Tibial nerve (tissue), 4 donors: ENCODE measurements at regions not wholly inside any gene's neighbourhood (a gene's known extent, or its start where the extent isn't known, plus 50 kb on each side); places are given as distances from the start of the nearest gene placed in this dataset.

ENCODE experiments used
- DNase-seq, 2 donors: peaks; one replicate each; pipeline ENCODE4 v3.0.0-alpha.2; 2019; ENCODE audit warnings: low spot score in 2 of 2
- H3K27ac ChIP-seq, 4 donors: fragments of 200-600 bp; sonication (generic) in 3 of 4; one replicate each; pipeline ENCODE4 v1.5.1; 2017 to 2019; ENCODE audit warnings: mild to moderate bottlenecking in 1 of 4
- H3K27me3 ChIP-seq, 2 donors: fragments of 200-600 bp; sonication (generic) in 1 of 2; one replicate each; pipeline versions ENCODE4 v1.5.1 to v1.6.0; 2017 to 2019
- H3K36me3 ChIP-seq, 3 donors: fragments of 200-600 bp; sonication (generic); one replicate each; pipeline ENCODE4 v1.5.1; 2018 to 2019
- H3K4me1 ChIP-seq, 4 donors: fragments of 200-600 bp; sonication (generic) in 3 of 4; one replicate each; pipeline ENCODE4 v1.5.1; 2017 to 2019
- H3K4me3 ChIP-seq, 4 donors: fragments of 200-600 bp; sonication (generic) in 3 of 4; one replicate each; pipeline ENCODE4 v1.5.1; 2017 to 2019; ENCODE audit warnings: mild to moderate bottlenecking in 1 of 4, moderate library complexity in 1 of 4
- H3K9me3 ChIP-seq, 4 donors: fragments of 200-600 bp; sonication (generic) in 3 of 4; one replicate each; pipeline ENCODE4 v1.5.1; 2017 to 2019
- CTCF ChIP-seq, 5 experiments: fragments of 200-600 bp in 3 of 5; fragments of 450-650 bp in 2 of 5; sonication (generic) in 3 of 5; IDR thresholded peaks; one replicate each; pipeline ENCODE4 v1.5.1; 2016 to 2019; ENCODE audit warnings: antibody characterized with exemption in 5 of 5, mild to moderate bottlenecking in 3 of 5, moderate library complexity in 2 of 5
- EP300 ChIP-seq, 2 donors: sonication (generic); formaldehyde crosslinking; IDR thresholded peaks; one replicate each; pipeline ENCODE4 v1.6.1; 2017; ENCODE audit warnings: antibody characterized with exemption in 2 of 2, mild to moderate bottlenecking in 1 of 2
- POLR2A ChIP-seq, 2 donors: fragments of 450-650 bp; IDR thresholded peaks; one replicate each; pipeline ENCODE4 v1.6.1; 2017; ENCODE audit warnings: antibody characterized with exemption in 2 of 2, mild to moderate bottlenecking in 2 of 2, moderate library complexity in 2 of 2
- WGBS, 2 donors: methylation state at CpG; one replicate each; pipeline ENCODE4 v1.1.5; 2018; 5-methylcytosine and 5-hydroxymethylcytosine counted together

- Histone ChIP-seq H3K4me1 (no peaks in the 10 kb centered on the region), H3K4me3 (no peak overlapping the region), H3K27ac (no peak overlapping the region), H3K9me3 (no peaks in the 10 kb centered on the region), H3K27me3 (no peaks in the 10 kb centered on the region), H3K36me3 (no peaks in the 10 kb centered on the region)
- WGBS, 2 donors = 19 to 21% methylated on average over 3 of the region's 3 CpGs
- TF ChIP-seq POLR2A (IDR thresholded peaks at IDR 0.05) (no peak), CTCF (IDR thresholded peaks at IDR 0.05) (no peak), EP300 (IDR thresholded peaks at IDR 0.05) (no peak)
- no peak for DNase-seq
Measured at GRCh38 chr2:59568461-59568860, 985.0 kb downstream of the BCL11A start.

- Histone ChIP-seq H3K4me1 (no peaks in the 10 kb centered on the region), H3K4me3 (no peak overlapping the region), H3K36me3 (no peaks in the 10 kb centered on the region), H3K9me3 (no peaks in the 10 kb centered on the region), H3K27me3 (no peaks in the 10 kb centered on the region), H3K27ac (no peak overlapping the region)
- no peak for DNase-seq
- 37 to 38% methylated on average over 6 of the region's 6 CpGs for WGBS, 2 donors
- TF ChIP-seq CTCF (IDR thresholded peaks at IDR 0.05) (no peak), EP300 (IDR thresholded peaks at IDR 0.05) (no peak), POLR2A (IDR thresholded peaks at IDR 0.05) (no peak)
Measured at GRCh38 chr2:59567151-59567550, 986.3 kb downstream of the BCL11A start.

- Histone ChIP-seq H3K4me1 (no peaks in the 10 kb centered on the region), H3K9me3 (no peaks in the 10 kb centered on the region), H3K36me3 (no peaks in the 10 kb centered on the region), H3K4me3 (no peak overlapping the region), H3K27ac (no peak overlapping the region), H3K27me3 (no peaks in the 10 kb centered on the region)
- DNase-seq = no peak
- 67 to 70% methylated on average over 2 of the region's 2 CpGs for WGBS, 2 donors
- no peak for TF ChIP-seq EP300 (IDR thresholded peaks at IDR 0.05)
- no peak for TF ChIP-seq POLR2A (IDR thresholded peaks at IDR 0.05)
- no peak for TF ChIP-seq CTCF (IDR thresholded peaks at IDR 0.05)
Measured at GRCh38 chr2:59566739-59567138, 986.7 kb downstream of the BCL11A start.

GRCh38 chr2:59561281-59561680 lies 992.2 kb downstream of the BCL11A start:
- Histone ChIP-seq H3K4me3 (no peak overlapping the region), H3K27ac (no peak overlapping the region), H3K9me3 (no peaks in the 10 kb centered on the region), H3K4me1 (no peaks in the 10 kb centered on the region), H3K36me3 (no peaks in the 10 kb centered on the region), H3K27me3 (no peaks in the 10 kb centered on the region)
- no peak for DNase-seq
- WGBS, 2 donors = 61 to 76% methylated on average over 2 of the region's 2 CpGs
- TF ChIP-seq EP300 (IDR thresholded peaks at IDR 0.05) (no peak), POLR2A (IDR thresholded peaks at IDR 0.05) (no peak), CTCF (IDR thresholded peaks at IDR 0.05) (no peak)

- no peak for DNase-seq
- no peaks in the 10 kb centered on the region for H3K27me3 ChIP-seq
- no peaks in the 10 kb centered on the region for H3K9me3 ChIP-seq
- H3K4me1 ChIP-seq = no peaks in the 10 kb centered on the region
- H3K4me3 ChIP-seq = no peak overlapping the region
- 59 to 61% methylated on average over 3 of the region's 3 CpGs for WGBS, 2 donors
- no peaks in the 10 kb centered on the region for H3K36me3 ChIP-seq
- TF ChIP-seq EP300 (IDR thresholded peaks at IDR 0.05) = no peak
- TF ChIP-seq POLR2A (IDR thresholded peaks at IDR 0.05) = no peak
- no peak for TF ChIP-seq CTCF (IDR thresholded peaks at IDR 0.05)
- H3K27ac ChIP-seq = no peak overlapping the region
Measured at GRCh38 chr2:59560769-59561168, 992.7 kb downstream of the BCL11A start.
